B cell (primary cell): ENCODE measurements at regions not wholly inside any gene's neighbourhood (a gene's known extent, or its start where the extent isn't known, plus 50 kb on each side); places are given as distances from the start of the nearest gene placed in this dataset.

Experiments
- CTCF ChIP-seq: fragments of 200-600 bp; IDR thresholded peaks from one replicate; pipeline ENCODE4 v1.8.0; 2022; ENCODE audit warnings: antibody characterized with exemption, mild to moderate bottlenecking
- EZH2 ChIP-seq: IDR thresholded peaks from 2 replicates; pipeline ENCODE4 v1.6.1; 2012; ENCODE audit warnings: borderline replicate concordance, low read depth, mild to moderate bottlenecking, moderate library complexity, low read length; ENCODE audit not compliant: insufficient read depth, poor library complexity, severe bottlenecking

- TF ChIP-seq CTCF = no peak
- TF ChIP-seq EZH2 = no peak
Measured at GRCh38 chr9:31996331-31996730, 388.1 kb upstream of the ACO1 start.
